ENCODE measurements at regions not wholly inside any gene's neighbourhood (a gene's known extent, or its start where the extent isn't known, plus 50 kb on each side); places are given as distances from the start of the nearest gene placed in this dataset.

DNA sequence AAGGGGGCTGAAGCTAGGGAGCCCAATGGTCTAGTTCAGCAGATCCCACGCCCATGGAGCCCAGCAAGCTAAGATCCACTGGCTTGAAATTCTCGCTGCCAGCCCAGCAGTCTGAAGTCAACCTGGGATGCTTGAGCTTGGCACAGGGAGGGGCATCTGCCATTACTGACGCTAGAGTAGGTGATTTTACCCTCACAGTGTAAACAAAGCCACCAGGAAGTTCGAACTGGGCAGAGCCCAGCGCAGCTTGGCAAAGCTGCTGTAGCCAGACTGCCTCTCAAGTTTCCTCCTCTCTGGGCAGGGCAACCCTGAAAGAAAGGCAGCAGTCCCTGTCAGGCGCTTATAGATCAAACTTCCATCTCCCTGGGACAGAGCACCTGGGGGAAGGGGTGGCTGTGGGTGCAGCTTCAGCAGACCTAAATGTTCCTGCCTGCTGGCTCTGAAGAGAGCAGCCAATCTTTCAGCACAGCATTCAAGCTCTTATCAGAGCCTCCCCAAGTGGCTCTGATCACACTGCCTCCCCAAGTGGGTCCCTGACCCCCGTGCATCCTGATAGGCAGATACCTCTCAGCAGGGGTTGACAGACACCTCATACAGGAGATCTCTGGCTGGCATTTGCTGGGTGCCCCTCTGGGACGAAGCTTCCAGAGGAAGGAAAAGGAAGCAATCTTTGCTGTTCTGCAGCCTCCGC lies 167.8 kb downstream of the CCDC71L start:
- Mint-ChIP-seq H3K27ac (no peak overlapping the region), H3K27me3 (peaks cover 22 to 44% (median 36%) of the 10 kb centered on the region in 3 donors), H3K4me3 (no peak overlapping the region), H3K36me3 (peaks cover 9 to 17% of the 10 kb centered on the region in 2 donors), H3K9me3 (peaks cover 0 to 20% (median 6%) of the 10 kb centered on the region in 7 donors), H3K4me1 (no peaks in the 10 kb centered on the region)
- DNase-seq (no peak), ATAC-seq (ENCODE audit: low read depth in 2 of 2) (no peak)

DNA sequence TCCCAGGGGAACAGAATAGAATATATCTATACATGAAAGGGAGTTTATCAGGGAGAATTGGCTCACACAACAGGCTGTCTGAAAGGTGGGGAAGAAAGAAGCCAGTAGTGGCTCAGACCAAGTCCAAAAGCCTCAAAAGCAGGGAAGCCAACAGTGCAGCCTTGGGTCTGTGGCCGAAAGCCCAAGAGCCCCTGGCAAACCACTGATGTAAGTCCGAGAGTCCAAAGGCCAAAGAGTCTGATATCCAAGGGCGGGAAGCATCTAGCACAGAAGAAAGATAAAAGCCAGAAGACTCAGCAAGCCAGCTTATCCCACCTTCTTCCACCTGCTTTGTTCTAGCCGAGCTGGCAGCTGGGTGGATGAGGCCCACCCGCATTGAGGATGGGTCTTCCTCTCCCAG lies 172.5 kb downstream of the CCDC71L start:
- Mint-ChIP-seq H3K36me3 (peaks cover 0 to 8% of the 10 kb centered on the region in 2 donors), H3K4me1 (no peaks in the 10 kb centered on the region), H3K27ac (no peak overlapping the region), H3K9me3 (peaks cover 0 to 6% (median 0%) of the 10 kb centered on the region in 7 donors), H3K27me3 (peaks cover 8 to 18% (median 15%) of the 10 kb centered on the region in 3 donors), H3K4me3 (no peak overlapping the region)
- DNase-seq (no peak), ATAC-seq (ENCODE audit: low read depth in 2 of 2) (no peak)

DNA sequence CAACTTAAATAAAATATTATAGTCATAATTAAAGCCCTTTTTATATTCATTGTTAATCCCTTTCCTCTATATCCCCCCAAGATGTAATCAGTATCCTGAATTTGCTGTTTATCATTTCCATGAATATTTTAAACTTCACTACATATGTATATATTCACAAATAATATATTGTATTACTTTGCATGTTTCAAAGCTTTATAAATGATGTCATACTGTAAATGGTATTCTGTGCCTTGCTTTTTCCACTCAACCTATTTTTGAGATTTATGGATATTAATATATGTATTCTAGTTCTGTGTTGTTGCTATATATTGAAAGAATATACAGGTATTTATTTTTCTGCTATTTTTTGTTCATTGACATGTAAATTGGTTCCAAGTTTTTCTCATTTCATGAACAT lies 173.1 kb downstream of the CCDC71L start:
- ATAC-seq (ENCODE audit: low read depth in 2 of 2): no peak

DNA sequence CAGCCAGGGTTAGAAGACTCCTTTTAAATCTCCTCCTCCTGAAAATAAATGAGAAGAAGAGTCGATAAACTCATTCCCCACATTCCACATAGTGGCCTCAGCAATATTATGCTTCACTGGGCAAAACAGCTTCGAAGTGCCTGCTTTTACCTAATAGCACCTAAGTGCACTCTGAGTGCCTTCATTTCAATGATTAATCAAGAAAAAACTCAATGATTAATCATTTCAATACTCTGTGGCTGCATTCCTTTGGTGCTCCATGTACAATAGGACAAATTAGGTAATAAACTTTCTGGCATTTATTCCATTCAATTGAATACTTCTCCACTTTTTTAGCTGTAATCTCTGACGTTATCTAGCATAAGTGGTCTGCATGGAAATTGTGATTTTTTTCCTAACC lies 174.6 kb downstream of the CCDC71L start:
- peaks cover 0 to 6% (median 0%) of the 10 kb centered on the region in 7 donors for H3K9me3 Mint-ChIP-seq
- H3K27ac Mint-ChIP-seq: no peak overlapping the region
- peaks cover 8 to 24% (median 15%) of the 10 kb centered on the region in 3 donors for H3K27me3 Mint-ChIP-seq
- no peaks in the 10 kb centered on the region for H3K4me1 Mint-ChIP-seq
- DNase-seq: no peak
- no peak overlapping the region for H3K4me3 Mint-ChIP-seq
- no peak for ATAC-seq (ENCODE audit: low read depth in 2 of 2)
- peaks cover 0 to 8% of the 10 kb centered on the region in 2 donors for H3K36me3 Mint-ChIP-seq

More for the DNA sequence above, 173.1 kb downstream of the CCDC71L start:
- H3K27me3 Mint-ChIP-seq: peaks cover 10 to 18% (median 15%) of the 10 kb centered on the region in 3 donors
- H3K36me3 Mint-ChIP-seq: peaks cover 0 to 8% of the 10 kb centered on the region in 2 donors
- H3K4me3 Mint-ChIP-seq: no peak overlapping the region
- peaks cover 0 to 6% (median 0%) of the 10 kb centered on the region in 7 donors for H3K9me3 Mint-ChIP-seq
- DNase-seq: no peak
- no peaks in the 10 kb centered on the region for H3K4me1 Mint-ChIP-seq
- H3K27ac Mint-ChIP-seq: no peak overlapping the region

DNA sequence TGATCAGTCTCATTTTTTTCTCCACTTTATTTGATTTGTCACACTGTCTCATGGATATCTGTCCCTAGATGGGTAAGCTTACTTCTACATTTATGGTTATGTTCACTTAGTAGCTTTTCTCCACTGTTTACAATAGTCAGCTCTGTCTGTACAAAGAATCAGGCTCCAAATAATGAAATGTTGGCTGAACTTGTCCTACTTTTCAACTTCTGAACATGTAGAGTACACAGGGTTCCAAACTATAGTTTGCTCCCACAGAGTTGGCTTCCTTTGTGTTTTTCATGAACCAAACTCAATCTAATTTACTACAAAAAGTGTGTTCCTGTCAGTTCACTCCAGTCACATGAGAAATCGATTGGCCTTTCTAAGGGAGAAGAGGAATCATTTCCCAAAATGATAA lies 175.0 kb downstream of the CCDC71L start:
- Mint-ChIP-seq H3K27ac (no peak overlapping the region), H3K4me3 (no peak overlapping the region), H3K9me3 (peaks cover 0 to 6% (median 0%) of the 10 kb centered on the region in 7 donors), H3K27me3 (peaks cover 8 to 25% (median 14%) of the 10 kb centered on the region in 3 donors), H3K4me1 (no peaks in the 10 kb centered on the region), H3K36me3 (peaks cover 0 to 8% of the 10 kb centered on the region in 2 donors)
- no peak for DNase-seq
- no peak for ATAC-seq (ENCODE audit: low read depth in 2 of 2)

DNA sequence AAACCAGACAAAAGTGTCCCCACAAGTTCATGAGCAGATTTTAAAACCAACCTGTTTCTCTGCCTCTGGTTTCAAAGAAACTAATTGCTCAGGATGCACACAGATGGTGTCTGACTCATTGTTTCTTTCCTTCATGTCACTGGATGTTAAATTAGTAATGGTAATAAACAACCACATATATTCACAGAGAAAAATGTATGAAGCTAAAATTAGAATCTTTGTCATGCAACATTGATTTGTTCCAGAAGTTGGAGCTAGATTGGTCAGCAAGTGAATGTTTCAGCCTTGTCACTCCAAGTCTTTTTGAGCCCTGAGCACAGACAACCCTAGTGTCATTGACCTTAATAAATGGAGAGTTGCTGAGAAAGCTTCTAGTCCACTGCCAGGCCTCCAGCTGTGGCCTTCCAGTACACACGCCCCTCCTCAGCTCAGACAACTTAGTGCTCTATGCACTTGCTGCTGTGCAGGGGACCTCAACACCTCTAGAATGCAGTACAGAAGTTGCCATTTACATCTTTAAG lies 175.9 kb downstream of the CCDC71L start:
- H3K4me3 Mint-ChIP-seq: no peak overlapping the region
- H3K9me3 Mint-ChIP-seq: peaks cover 0 to 6% (median 0%) of the 10 kb centered on the region in 7 donors
- H3K36me3 Mint-ChIP-seq: no peaks in the 10 kb centered on the region
- H3K27me3 Mint-ChIP-seq: peaks cover 8 to 24% (median 10%) of the 10 kb centered on the region in 3 donors
- no peak overlapping the region for H3K27ac Mint-ChIP-seq
- ATAC-seq (ENCODE audit: low read depth in 2 of 2): no peak
- DNase-seq: no peak
- no peaks in the 10 kb centered on the region for H3K4me1 Mint-ChIP-seq

DNA sequence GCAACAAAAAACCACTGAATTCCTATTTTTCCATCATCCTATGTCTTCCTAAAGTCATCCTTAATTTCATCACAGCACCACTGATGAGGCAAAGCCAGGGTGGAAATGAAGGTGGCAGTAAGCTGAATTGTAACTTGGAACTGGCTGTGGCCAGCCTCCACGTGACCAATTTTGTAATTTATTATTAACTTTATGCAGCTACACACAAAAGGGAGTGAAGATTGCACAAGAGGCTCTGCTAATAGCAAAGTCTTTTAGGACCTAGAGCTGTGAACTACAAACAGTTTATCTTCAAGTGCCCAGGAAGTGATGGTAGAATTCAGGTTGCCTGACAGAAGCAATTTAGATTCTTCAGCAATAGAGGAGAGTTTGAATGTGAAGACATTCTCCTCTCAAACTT lies 176.4 kb downstream of the CCDC71L start:
- ATAC-seq (ENCODE audit: low read depth in 2 of 2): no peak
- no peak for DNase-seq
- peaks cover 8 to 24% (median 10%) of the 10 kb centered on the region in 3 donors for H3K27me3 Mint-ChIP-seq
- no peaks in the 10 kb centered on the region for H3K36me3 Mint-ChIP-seq
- H3K4me3 Mint-ChIP-seq: no peak overlapping the region
- no peak overlapping the region for H3K27ac Mint-ChIP-seq
- H3K4me1 Mint-ChIP-seq: no peaks in the 10 kb centered on the region
- H3K9me3 Mint-ChIP-seq: peaks cover 0 to 3% (median 0%) of the 10 kb centered on the region in 7 donors

DNA sequence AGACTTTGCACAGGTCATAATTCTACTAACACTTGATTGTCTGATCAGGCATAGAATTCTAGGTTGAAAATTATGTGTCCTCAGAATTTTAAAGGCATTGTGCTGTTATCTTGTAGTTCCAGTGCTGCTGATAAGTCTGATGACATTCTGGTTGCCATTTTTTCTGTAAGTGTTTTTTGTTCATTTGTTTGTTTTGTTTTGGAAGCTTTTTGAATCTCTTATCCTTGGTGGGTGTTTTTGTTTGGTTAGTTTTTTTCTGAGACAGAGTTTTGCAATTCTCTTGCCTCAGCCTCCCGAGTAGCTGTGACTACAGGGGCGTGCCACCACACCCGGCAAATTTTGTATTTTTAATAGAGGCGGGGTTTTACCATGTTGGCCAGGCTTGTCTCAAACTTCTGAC lies 178.9 kb downstream of the CCDC71L start:
- no peaks in the 10 kb centered on the region for H3K4me1 Mint-ChIP-seq
- no peak overlapping the region for H3K27ac Mint-ChIP-seq
- ATAC-seq (ENCODE audit: low read depth in 2 of 2): no peak
- H3K9me3 Mint-ChIP-seq: no peaks in the 10 kb centered on the region
- no peak for DNase-seq
- H3K36me3 Mint-ChIP-seq: no peaks in the 10 kb centered on the region
- no peak overlapping the region for H3K4me3 Mint-ChIP-seq
- peaks cover 1 to 24% (median 10%) of the 10 kb centered on the region in 3 donors for H3K27me3 Mint-ChIP-seq

DNA sequence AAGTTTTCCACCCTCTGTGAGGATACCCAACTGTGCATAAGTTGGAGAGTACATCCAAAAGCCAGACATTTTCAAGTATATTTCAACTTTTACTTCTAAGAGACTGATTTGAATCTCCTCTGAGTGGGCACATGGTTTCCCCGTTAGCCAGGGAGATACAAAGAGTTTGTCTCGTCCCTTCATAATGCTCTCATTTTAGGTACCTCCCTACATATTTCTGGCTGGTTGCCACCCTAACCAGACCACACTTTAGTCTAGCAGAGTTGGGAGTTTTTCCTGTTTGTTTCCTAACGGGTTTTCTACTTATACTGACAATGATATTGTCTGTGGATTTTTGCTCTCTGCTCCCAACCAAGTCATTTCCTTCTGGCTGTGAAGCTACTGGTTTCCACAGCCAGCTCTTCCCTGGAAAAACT lies 180.3 kb downstream of the CCDC71L start:
- Mint-ChIP-seq H3K4me3 (no peak overlapping the region), H3K9me3 (no peaks in the 10 kb centered on the region), H3K36me3 (no peaks in the 10 kb centered on the region), H3K27me3 (peaks cover 0 to 28% (median 13%) of the 10 kb centered on the region in 3 donors), H3K27ac (no peak overlapping the region), H3K4me1 (no peaks in the 10 kb centered on the region)
- ATAC-seq (ENCODE audit: low read depth in 2 of 2) (no peak), DNase-seq (no peak)

DNA sequence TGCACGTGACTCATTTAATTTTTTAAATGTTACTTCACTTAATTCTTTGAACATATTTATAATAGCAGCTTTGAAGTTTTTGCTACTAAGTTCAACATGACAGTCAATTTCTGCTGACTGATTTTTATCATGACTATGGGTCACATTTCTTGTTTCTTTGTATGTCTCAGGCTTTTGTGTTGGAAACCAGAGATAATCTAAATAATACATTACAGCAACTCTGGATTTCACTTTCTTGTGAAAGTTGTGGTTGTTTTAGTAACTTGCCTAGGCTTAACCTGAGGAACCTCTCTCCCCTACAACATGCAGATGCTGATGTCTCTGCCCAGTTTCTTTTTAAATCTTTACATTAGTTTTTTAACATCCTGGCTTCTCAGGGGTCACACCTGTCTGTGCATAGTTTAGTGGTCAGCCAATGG lies 180.8 kb downstream of the CCDC71L start:
- ATAC-seq (ENCODE audit: low read depth in 2 of 2): no peak

DNA sequence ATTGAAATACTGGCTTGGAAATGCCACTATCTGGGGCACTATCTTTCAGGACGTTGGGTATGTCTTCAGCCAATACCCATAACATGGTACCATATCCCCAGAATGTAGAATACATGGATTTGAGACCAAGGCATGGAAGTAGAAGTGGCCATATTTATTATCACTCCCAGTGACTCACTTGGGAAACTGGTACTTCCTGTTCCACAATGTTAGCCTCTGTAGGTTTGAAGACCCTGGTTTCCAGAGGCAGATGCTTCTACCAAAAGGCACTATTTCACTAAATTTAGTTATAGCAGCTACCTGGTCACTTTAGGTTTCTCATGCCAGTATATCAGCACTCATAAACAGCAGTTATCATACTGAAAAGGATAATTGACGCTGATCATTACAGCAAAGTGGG lies 184.2 kb downstream of the CCDC71L start:
- Mint-ChIP-seq H3K4me3 (no peak overlapping the region), H3K27me3 (peaks cover 0 to 36% (median 19%) of the 10 kb centered on the region in 3 donors)

More for the DNA sequence above, 180.8 kb downstream of the CCDC71L start:
- Mint-ChIP-seq H3K27me3 (peaks cover 0 to 33% (median 18%) of the 10 kb centered on the region in 3 donors), H3K4me1 (no peaks in the 10 kb centered on the region), H3K4me3 (no peak overlapping the region), H3K27ac (no peak overlapping the region), H3K9me3 (no peaks in the 10 kb centered on the region), H3K36me3 (no peaks in the 10 kb centered on the region)
- DNase-seq: no peak

DNA sequence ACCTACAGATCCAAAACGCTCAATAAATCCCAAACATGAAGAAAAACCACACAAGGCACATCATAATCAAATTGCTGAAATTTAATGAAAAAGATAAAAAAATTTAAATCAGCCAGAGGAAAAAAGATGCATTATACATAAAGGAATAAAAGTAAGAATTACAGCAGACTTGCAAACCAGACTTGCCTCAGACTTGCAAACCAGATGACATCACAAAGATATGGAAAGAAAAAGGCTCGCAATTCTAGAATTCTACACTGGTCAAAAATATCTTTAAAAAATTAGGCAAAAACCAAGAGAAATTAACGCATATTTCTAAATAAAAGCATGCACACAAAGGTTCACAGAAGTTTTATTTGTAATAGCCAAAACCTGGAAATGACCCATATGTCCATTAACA lies 188.0 kb upstream of the NAMPT start:
- peaks cover 0 to 7% (median 0%) of the 10 kb centered on the region in 3 donors for H3K4me1 Mint-ChIP-seq
- H3K9me3 Mint-ChIP-seq: peaks cover 0 to 3% (median 0%) of the 10 kb centered on the region in 7 donors
- DNase-seq (no peak), ATAC-seq (ENCODE audit: low read depth in 2 of 2) (no peak)
- no peak overlapping the region for H3K4me3 Mint-ChIP-seq
- no peaks in the 10 kb centered on the region for H3K36me3 Mint-ChIP-seq
- H3K27me3 Mint-ChIP-seq: peaks cover 0 to 43% (median 14%) of the 10 kb centered on the region in 3 donors
- no peak overlapping the region for H3K27ac Mint-ChIP-seq

More for the DNA sequence above, 184.2 kb downstream of the CCDC71L start:
- H3K9me3 Mint-ChIP-seq: no peaks in the 10 kb centered on the region
- no peaks in the 10 kb centered on the region for H3K4me1 Mint-ChIP-seq
- ATAC-seq (ENCODE audit: low read depth in 2 of 2) (no peak), DNase-seq (no peak)
- H3K27ac Mint-ChIP-seq: no peak overlapping the region
- H3K36me3 Mint-ChIP-seq: no peaks in the 10 kb centered on the region

DNA sequence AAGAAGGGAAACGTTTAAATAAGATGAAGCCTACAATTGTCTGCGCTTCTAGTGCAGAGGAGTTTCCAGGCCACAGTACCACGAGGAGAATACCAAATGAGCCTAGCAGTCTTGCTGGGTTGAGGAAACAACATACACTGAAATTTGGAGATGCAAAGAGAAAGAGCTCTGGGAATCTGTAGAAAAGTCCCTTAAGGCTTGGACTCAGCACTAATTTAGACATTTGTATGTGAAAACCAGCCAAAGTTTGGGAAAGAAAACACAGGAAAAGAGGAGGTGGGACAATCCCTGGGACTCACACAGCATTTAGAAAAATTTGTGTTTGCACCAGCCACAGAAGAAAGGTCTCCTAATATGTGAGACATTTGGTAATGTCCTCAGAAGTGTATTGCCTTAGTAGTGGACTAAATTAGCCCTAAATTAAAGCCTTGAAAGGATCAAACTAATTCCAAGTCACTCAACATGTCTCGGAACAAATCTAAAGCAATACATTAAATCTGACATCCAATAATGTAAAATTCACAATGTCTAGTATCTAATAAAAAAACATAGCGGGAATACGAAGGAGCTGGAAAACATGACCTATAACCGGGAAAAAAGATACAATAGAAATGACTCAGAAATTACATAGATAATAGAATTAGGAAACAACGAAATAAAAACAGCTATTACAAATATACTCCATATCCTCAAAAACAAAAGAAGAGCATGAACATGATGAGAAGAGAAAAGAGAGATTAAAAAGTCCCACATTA lies 187.1 kb upstream of the NAMPT start:
- Mint-ChIP-seq H3K4me1 (peaks cover 0 to 7% (median 0%) of the 10 kb centered on the region in 3 donors), H3K27ac (no peak overlapping the region), H3K4me3 (no peak overlapping the region), H3K9me3 (peaks cover 0 to 3% (median 0%) of the 10 kb centered on the region in 7 donors), H3K27me3 (peaks cover 0 to 43% (median 14%) of the 10 kb centered on the region in 3 donors), H3K36me3 (no peaks in the 10 kb centered on the region)
- no peak for ATAC-seq (ENCODE audit: low read depth in 2 of 2)
- no peak for DNase-seq

Data from naive B cell (primary cell).